Transverse colon (tissue), 4 donors: ENCODE measurements at regions not wholly inside any gene's neighbourhood (a gene's known extent, or its start where the extent isn't known, plus 50 kb on each side); places are given as distances from the start of the nearest gene placed in this dataset.
"Not testable (repeated sequence)": the region's sequence is repeated elsewhere in the genome, so short reads cannot be mapped to it uniquely, and the experiment has no call there.

Source experiments
- DNase-seq: peaks from one replicate; pipeline ENCODE4 v3.0.0-alpha.2; 2019
- H3K27ac ChIP-seq, 4 donors: fragments of 200-600 bp; sonication (generic); 2 replicates each; pipeline ENCODE4 v1.5.1; 2016 to 2018; ENCODE audit warnings: inconsistent platforms in 4 of 4
- H3K27me3 ChIP-seq: fragments of 200-600 bp; sonication (generic); 2 replicates; pipeline ENCODE4 v1.5.1; 2017; ENCODE audit warnings: inconsistent platforms
- H3K36me3 ChIP-seq, 4 donors: fragments of 200-600 bp; sonication (generic); 2 replicates each; pipeline ENCODE4 v1.5.1; 2017 to 2019; ENCODE audit warnings: inconsistent platforms in 4 of 4
- H3K4me1 ChIP-seq, 4 donors: fragments of 200-600 bp; sonication (generic); 2 replicates each; pipeline ENCODE4 v1.5.1; 2017 to 2020; ENCODE audit warnings: inconsistent platforms in 4 of 4
- H3K4me3 ChIP-seq, 4 donors: fragments of 200-600 bp; sonication (generic); 1 replicate in 1 of 4; 2 replicates in 3 of 4; pipeline versions ENCODE4 v1.5.1 to v1.6.1; 2017 to 2019; ENCODE audit warnings: inconsistent platforms in 4 of 4
- H3K9me3 ChIP-seq, 2 donors: fragments of 200-600 bp; sonication (generic); 2 replicates each; pipeline ENCODE4 v1.5.1; 2017 to 2019; ENCODE audit warnings: inconsistent platforms in 2 of 2
- CTCF ChIP-seq, 5 experiments: fragments of 200-600 bp in 3 of 5; fragments of 450-650 bp in 2 of 5; sonication (generic) in 3 of 5; IDR thresholded peaks; 1 replicate in 2 of 5; 2 replicates in 3 of 5; pipeline ENCODE4 v1.5.1; 2016 to 2017; ENCODE audit warnings: antibody characterized with exemption in 5 of 5, inconsistent platforms in 3 of 5, mild to moderate bottlenecking in 2 of 5, moderate library complexity in 1 of 5
- EP300 ChIP-seq: sonication (generic); formaldehyde crosslinking; IDR thresholded peaks from one replicate; pipeline ENCODE4 v1.6.1; 2017; ENCODE audit warnings: antibody characterized with exemption, low read depth
- POLR2A ChIP-seq: fragments of 450-650 bp; IDR thresholded peaks from one replicate; pipeline ENCODE4 v1.6.1; 2016; ENCODE audit warnings: antibody characterized with exemption, mild to moderate bottlenecking, moderate library complexity
- POLR2AphosphoS5 ChIP-seq, 3 donors: sonication (generic); formaldehyde crosslinking; IDR thresholded peaks; one replicate each; pipeline ENCODE4 v1.6.1; 2016; ENCODE audit warnings: antibody characterized with exemption in 3 of 3
- WGBS, 2 donors: methylation state at CpG; one replicate each; pipeline ENCODE4 v1.1.5; 2018; ENCODE audit warnings: low coverage in 1 of 2; 5-methylcytosine and 5-hydroxymethylcytosine counted together
- in situ Hi-C, 4 donors: fragments of 200-750 bp; cut with MboI; loops; one replicate each; pipeline versions ENCODE4 v1.15.0 to v1.15.1; 2017; ENCODE audit warnings: low sequenced_read_pairs in 3 of 4, low pct_ligation_motif_present in 1 of 4, low pct_unique_long_range_greater_than_20kb in 1 of 4
- intact Hi-C: fragments of 100-400 bp; cut with DNase I; formaldehyde crosslinking; loops from one replicate; pipeline ENCODE4 v1.15.1; 2023; ENCODE audit warnings: low total_unique reads

- TF ChIP-seq CTCF (IDR thresholded peaks at IDR 0.05) = no peak
- TF ChIP-seq POLR2AphosphoS5 (IDR thresholded peaks at IDR 0.05) = no peak
- no peak for TF ChIP-seq EP300
- TF ChIP-seq POLR2A = no peak
- Histone ChIP-seq H3K4me1 (no peaks in the 10 kb centered on the region), H3K4me3 (no peak overlapping the region), H3K27ac (no peak overlapping the region), H3K27me3 (no peaks in the 10 kb centered on the region), H3K36me3 (no peaks in the 10 kb centered on the region), H3K9me3 (no peaks in the 10 kb centered on the region)
- intact Hi-C loops = no loop called here
- WGBS, 2 donors = 68% methylated on average over 2 of the region's 2 CpGs; no CpG with 5 or more reads in 1 of the 2 donors
- in situ Hi-C loops = no loop called here
- DNase-seq = no peak
Observed at GRCh38 chr3:35446896-35447295, 192.4 kb upstream of the ARPP21 start.

- no peak overlapping the region for H3K4me3 ChIP-seq
- H3K27ac ChIP-seq = no peak overlapping the region
- no peaks in the 10 kb centered on the region for H3K9me3 ChIP-seq
- no peaks in the 10 kb centered on the region for H3K36me3 ChIP-seq
- no peaks in the 10 kb centered on the region for H3K4me1 ChIP-seq
- TF ChIP-seq POLR2A (no peak), POLR2AphosphoS5 (IDR thresholded peaks at IDR 0.05) (no peak), EP300 (no peak), CTCF (IDR thresholded peaks at IDR 0.05) (no peak)
- intact Hi-C loops (no loop called here), in situ Hi-C loops (no loop called here)
- 62 to 80% methylated on average over 1 of the region's 1 CpG for WGBS, 2 donors
- DNase-seq = no peak
- no peaks in the 10 kb centered on the region for H3K27me3 ChIP-seq
Observed at GRCh38 chr3:35448121-35448520, 191.2 kb upstream of the ARPP21 start.

GRCh38 chr3:35448681-35449080, 190.6 kb upstream of the ARPP21 start:
- intact Hi-C loops (no loop called here), in situ Hi-C loops (no loop called here)
- WGBS, 2 donors = 60 to 81% methylated on average over 1 of the region's 1 CpG
- DNase-seq = no peak
- Histone ChIP-seq H3K27me3 (no peaks in the 10 kb centered on the region), H3K4me3 (no peak overlapping the region), H3K27ac (no peak overlapping the region), H3K4me1 (no peaks in the 10 kb centered on the region), H3K9me3 (no peaks in the 10 kb centered on the region), H3K36me3 (no peaks in the 10 kb centered on the region)
- TF ChIP-seq POLR2AphosphoS5 (IDR thresholded peaks at IDR 0.05) (no peak), CTCF (IDR thresholded peaks at IDR 0.05) (no peak), POLR2A (no peak), EP300 (no peak)

- H3K9me3 ChIP-seq, DNase-seq, H3K27ac ChIP-seq, H3K4me3 ChIP-seq, in situ Hi-C loops, H3K4me1 ChIP-seq, H3K27me3 ChIP-seq, H3K36me3 ChIP-seq, intact Hi-C loops: not testable (repeated sequence)
- 90% methylated on average over 5 of the region's 9 CpGs; no CpG with 5 or more reads in 1 of the 2 donors for WGBS, 2 donors
Observed at GRCh38 chr3:35454819-35455218, 184.5 kb upstream of the ARPP21 start.

- 14 to 16% methylated on average over 1 of the region's 1 CpG for WGBS, 2 donors
- in situ Hi-C loops = no loop called here
Observed at GRCh38 chr3:35473956-35474355, 165.4 kb upstream of the ARPP21 start.

GRCh38 chr3:35482566-35482965, 156.8 kb upstream of the ARPP21 start:
- H3K27me3 ChIP-seq, H3K27ac ChIP-seq, in situ Hi-C loops, DNase-seq, H3K36me3 ChIP-seq, H3K4me1 ChIP-seq, intact Hi-C loops, H3K4me3 ChIP-seq, H3K9me3 ChIP-seq: not testable (repeated sequence)
- WGBS, 2 donors = 64% methylated on average over 4 of the region's 4 CpGs; no CpG with 5 or more reads in 1 of the 2 donors

More at GRCh38 chr3:35473956-35474355, 165.4 kb upstream of the ARPP21 start:
- no peak for TF ChIP-seq POLR2A
- TF ChIP-seq EP300 = no peak
- TF ChIP-seq POLR2AphosphoS5 (IDR thresholded peaks at IDR 0.05) = no peak
- TF ChIP-seq CTCF (IDR thresholded peaks at IDR 0.05) = no peak
- Histone ChIP-seq H3K4me3 (no peak overlapping the region), H3K9me3 (no peaks in the 10 kb centered on the region), H3K27me3 (no peaks in the 10 kb centered on the region), H3K4me1 (no peaks in the 10 kb centered on the region), H3K27ac (no peak overlapping the region), H3K36me3 (no peaks in the 10 kb centered on the region)
- no peak for DNase-seq
- intact Hi-C loops = no loop called here
